PC-3 (cell line): ENCODE measurements at regions not wholly inside any gene's neighbourhood (a gene's known extent, or its start where the extent isn't known, plus 50 kb on each side); places are given as distances from the start of the nearest gene placed in this dataset.

Experiments used
- ATAC-seq: fragments of 200-7000 bp; cut with Tn5 transposase; 2 replicates; pipeline ENCODE4 v1.9.1; 2020; ENCODE audit warnings: mild to moderate bottlenecking, moderate library complexity
- BruUV-seq: library from RNA; stranded (reverse); fragments of 400-500 nt; replicated peaks from 2 replicates; lab custom pipeline; 2021; lab: Mats Ljungman, UMichigan
- CTCF ChIA-PET: fragments of 300-600 bp; sonication (Branson Sonifier 250); formaldehyde crosslinking; loops from one replicate; lab custom pipeline; 2022; ENCODE audit warnings: antibody characterized with exemption; lab: Charles Lee
- POLR2A ChIA-PET: fragments of 300-600 bp; sonication (Branson Sonifier 250); formaldehyde crosslinking; loops from one replicate; lab custom pipeline; 2022; ENCODE audit warnings: antibody characterized with exemption; ENCODE audit not compliant: unreplicated experiment; lab: Charles Lee
- DNase-seq: peaks from one replicate; pipeline ENCODE4 v3.0.0-alpha.2; 2015
- H2AFZ ChIP-seq: fragments of 300-600 bp; sonication (generic); 2 replicates; pipeline ENCODE4 v1.6.0; 2016; ENCODE audit warnings: antibody characterized with exemption, low read length
- H3F3A ChIP-seq: fragments of 300-600 bp; sonication (generic); one replicate; pipeline ENCODE4 v1.6.0; 2017; ENCODE audit warnings: antibody characterized with exemption, low read length, control low read depth, mild to moderate bottlenecking; ENCODE audit not compliant: unreplicated experiment
- H3K27ac ChIP-seq: fragments of 300-600 bp; sonication (generic); 2 replicates; pipeline ENCODE4 v1.5.1; 2016; ENCODE audit warnings: mild to moderate bottlenecking, low read length
- H3K27me3 ChIP-seq: fragments of 300-600 bp; sonication (generic); 2 replicates; pipeline ENCODE4 v1.6.1; 2016; ENCODE audit warnings: low read length, mixed read lengths
- H3K36me3 ChIP-seq: fragments of 300-600 bp; sonication (generic); 2 replicates; pipeline ENCODE4 v1.6.1; 2016; ENCODE audit warnings: low read depth, mixed run types, low read length, mixed read lengths
- H3K4me1 ChIP-seq: fragments of 300-600 bp; sonication (generic); 2 replicates; pipeline ENCODE4 v1.5.1; 2016; ENCODE audit warnings: low read length; ENCODE audit not compliant: insufficient read depth
- H3K4me2 ChIP-seq: fragments of 300-600 bp; sonication (generic); 2 replicates; pipeline ENCODE4 v1.6.0; 2016; ENCODE audit warnings: low read length
- H3K4me3 ChIP-seq: fragments of 300-600 bp; sonication (generic); 2 replicates; pipeline ENCODE4 v1.5.1; 2016; ENCODE audit warnings: mild to moderate bottlenecking, low read length, mixed read lengths
- H3K79me2 ChIP-seq: fragments of 300-600 bp; sonication (generic); 2 replicates; pipeline ENCODE4 v1.6.1; 2017; ENCODE audit warnings: low read length, mixed read lengths
- H3K9ac ChIP-seq: fragments of 300-600 bp; sonication (generic); 2 replicates; pipeline ENCODE4 v1.6.0; 2016; ENCODE audit warnings: mild to moderate bottlenecking, low read length
- H3K9me2 ChIP-seq: fragments of 300-600 bp; sonication (generic); replicated peaks from 2 replicates; pipeline ENCODE4 v1.6.1; 2016; ENCODE audit warnings: mixed run types, low read length, mixed read lengths
- H3K9me3 ChIP-seq: fragments of 300-600 bp; sonication (generic); 2 replicates; pipeline ENCODE4 v1.6.1; 2016; ENCODE audit warnings: low read length, mixed read lengths
- H4K20me1 ChIP-seq: fragments of 300-600 bp; sonication (generic); 2 replicates; pipeline ENCODE4 v1.6.1; 2016; ENCODE audit warnings: low read length, mixed read lengths
- CTCF ChIP-seq: fragments of 300-600 bp; sonication (generic); conservative IDR thresholded peaks from 2 replicates; pipeline ENCODE4 v1.5.1; 2017; ENCODE audit warnings: antibody characterized with exemption, low read depth, mild to moderate bottlenecking, low read length
- EZH2 ChIP-seq: fragments of 300-600 bp; sonication (generic); IDR thresholded peaks from one replicate; pipeline ENCODE4 v1.6.1; 2017; ENCODE audit warnings: antibody characterized with exemption, mild to moderate bottlenecking, low read length; ENCODE audit not compliant: unreplicated experiment
- EZH2phosphoT487 ChIP-seq: fragments of 300-600 bp; sonication (generic); IDR thresholded peaks from 2 replicates; pipeline ENCODE4 v1.6.1; 2018; ENCODE audit warnings: mild to moderate bottlenecking, antibody characterized with exemption, low read length, borderline replicate concordance
- intact Hi-C: fragments of 100-400 bp; cut with micrococcal nuclease; formaldehyde crosslinking; loops from 2 replicates; pipeline ENCODE4 v1.9.0; 2023

GRCh38 chr3:34865346-34865745 is 774.0 kb upstream of the ARPP21 start:
- TF ChIP-seq EZH2phosphoT487 (no peak), CTCF (no peak), EZH2 (no peak)
- no peak for ATAC-seq
- Histone ChIP-seq H3K4me1 (no peaks in the 10 kb centered on the region), H3K27ac (no peak overlapping the region), H2AFZ (no peak overlapping the region), H3K79me2 (no peaks in the 10 kb centered on the region), H3K9me2 (no peaks in the 10 kb centered on the region), H3K9me3 (peaks cover 28% of the 10 kb centered on the region; the same call in 1 of the 2 replicates), H3K36me3 (no peaks in the 10 kb centered on the region), H3K4me3 (no peak overlapping the region), H3F3A (no peaks in the 10 kb centered on the region), H3K27me3 (no peaks in the 10 kb centered on the region), H3K9ac (no peak overlapping the region), H3K4me2 (no peak overlapping the region), H4K20me1 (no peaks in the 10 kb centered on the region)
- POLR2A ChIA-PET, result no interaction called here
- no peak for DNase-seq
- BruUV-seq, result no TSS peak
- intact Hi-C loops, result no loop called here
- CTCF ChIA-PET, result no interaction called here

GRCh38 chr3:34868935-34869334 is 770.4 kb upstream of the ARPP21 start:
- ChIA-PET POLR2A (no interaction called here), CTCF (no interaction called here)
- no peaks in the 10 kb centered on the region for H4K20me1 ChIP-seq
- intact Hi-C loops, result no loop called here
- H3K27me3 ChIP-seq, result no peaks in the 10 kb centered on the region
- TF ChIP-seq EZH2 (no peak), CTCF (no peak), EZH2phosphoT487 (no peak)
- no peak overlapping the region for H3K9ac ChIP-seq
- no peaks in the 10 kb centered on the region for H3K4me1 ChIP-seq
- peaks cover 32% of the 10 kb centered on the region; the same call in 1 of the 2 replicates for H3K9me3 ChIP-seq
- no peaks in the 10 kb centered on the region for H3K79me2 ChIP-seq
- no peaks in the 10 kb centered on the region for H3K9me2 ChIP-seq
- no peak overlapping the region for H3K27ac ChIP-seq
- H3K36me3 ChIP-seq, result no peaks in the 10 kb centered on the region
- H3K4me3 ChIP-seq, result no peak overlapping the region
- DNase-seq (no peak), ATAC-seq (no peak)
- no TSS peak for BruUV-seq
- no peak overlapping the region for H2AFZ ChIP-seq
- no peak overlapping the region for H3K4me2 ChIP-seq
- no peaks in the 10 kb centered on the region for H3F3A ChIP-seq

DNA sequence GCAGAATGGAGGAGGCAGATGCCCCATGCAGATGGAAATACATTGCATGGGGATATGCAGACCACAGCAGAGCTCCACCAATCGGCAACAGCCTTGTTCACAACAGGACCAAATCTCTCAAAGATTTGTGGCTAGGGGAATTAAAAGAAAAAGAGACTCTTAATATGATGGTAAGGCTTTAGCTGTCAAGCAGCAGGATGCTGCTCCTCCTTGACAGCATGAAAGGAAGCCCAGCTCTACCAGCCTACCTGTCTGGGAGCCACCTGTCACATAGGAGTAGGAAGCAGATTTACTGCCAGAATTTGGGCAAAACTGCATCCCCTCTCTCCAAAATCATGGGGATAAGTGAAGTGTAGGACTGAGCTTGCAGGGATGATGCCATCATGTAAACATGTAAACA is 769.6 kb upstream of the ARPP21 start:
- POLR2A ChIA-PET, result no interaction called here
- no peak for DNase-seq
- no TSS peak for BruUV-seq

More for the DNA sequence above, 769.6 kb upstream of the ARPP21 start:
- H3K4me3 ChIP-seq, result no peak overlapping the region
- no peaks in the 10 kb centered on the region for H3K36me3 ChIP-seq
- no peak overlapping the region for H3K4me2 ChIP-seq
- H3K9ac ChIP-seq, result no peak overlapping the region
- TF ChIP-seq EZH2phosphoT487 (no peak), CTCF (no peak), EZH2 (no peak)
- no peak for ATAC-seq
- no peaks in the 10 kb centered on the region for H3K4me1 ChIP-seq
- CTCF ChIA-PET, result no interaction called here
- H2AFZ ChIP-seq, result no peak overlapping the region
- H3K9me2 ChIP-seq, result no peaks in the 10 kb centered on the region
- intact Hi-C loops, result no loop called here
- H3K9me3 ChIP-seq, result peaks cover 32% of the 10 kb centered on the region; the same call in 1 of the 2 replicates
- no peaks in the 10 kb centered on the region for H3K79me2 ChIP-seq
- no peaks in the 10 kb centered on the region for H4K20me1 ChIP-seq
- H3K27ac ChIP-seq, result no peak overlapping the region
- H3F3A ChIP-seq, result no peaks in the 10 kb centered on the region
- no peaks in the 10 kb centered on the region for H3K27me3 ChIP-seq
